ENCODE measurements at regions not wholly inside any gene's neighbourhood (a gene's known extent, or its start where the extent isn't known, plus 50 kb on each side); places are given as distances from the start of the nearest gene placed in this dataset.
A peak's percentile ranks its signal among the peaks of the same experiment; 100 is the strongest.

DNA sequence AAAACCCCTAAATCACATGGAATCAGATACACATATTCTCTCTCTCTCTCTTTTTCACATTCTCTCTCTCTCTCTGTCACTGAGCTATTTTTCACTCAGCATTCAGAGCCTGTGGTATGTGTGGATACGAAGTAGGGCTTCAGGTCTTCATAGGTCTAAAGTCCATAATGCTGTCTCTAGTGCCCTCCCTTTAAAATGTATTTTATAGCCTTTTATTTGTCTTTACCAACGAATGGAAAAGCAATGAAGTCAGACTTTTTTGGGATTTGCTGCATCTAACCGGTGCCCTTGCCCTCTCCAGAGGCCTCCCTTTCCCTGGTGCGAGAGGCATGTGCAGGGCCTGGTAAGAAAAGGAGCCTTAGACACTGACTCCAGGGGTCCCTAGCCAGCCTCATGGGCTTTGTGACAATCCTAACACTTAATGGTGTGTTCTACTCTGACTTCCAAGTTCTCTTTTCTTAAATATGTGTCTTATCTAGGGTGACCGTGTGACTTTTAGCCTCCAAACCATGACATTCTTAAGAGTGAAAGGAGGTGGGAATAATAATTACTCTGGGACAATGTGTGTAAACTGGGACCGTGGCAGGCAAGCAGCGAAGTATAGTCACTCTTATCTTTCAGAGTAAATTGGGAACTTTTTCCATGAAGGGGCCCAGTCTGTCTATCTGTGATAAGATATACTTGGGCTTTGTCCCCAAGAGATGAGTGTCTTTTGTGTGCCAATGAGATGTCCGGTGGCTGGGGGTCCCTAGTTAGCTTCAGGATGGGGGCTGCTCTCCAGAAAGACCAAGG lies 101.1 kb downstream of the B3GNT2 start:
- no peak for DNase-seq

- no peak for DNase-seq
Measured at GRCh38 chr2:62296034-62296831, 100.3 kb downstream of the B3GNT2 start.

GRCh38 chr2:62293490-62294271 lies 97.8 kb downstream of the B3GNT2 start:
- DNase-seq: peak; percentile 23

DNA sequence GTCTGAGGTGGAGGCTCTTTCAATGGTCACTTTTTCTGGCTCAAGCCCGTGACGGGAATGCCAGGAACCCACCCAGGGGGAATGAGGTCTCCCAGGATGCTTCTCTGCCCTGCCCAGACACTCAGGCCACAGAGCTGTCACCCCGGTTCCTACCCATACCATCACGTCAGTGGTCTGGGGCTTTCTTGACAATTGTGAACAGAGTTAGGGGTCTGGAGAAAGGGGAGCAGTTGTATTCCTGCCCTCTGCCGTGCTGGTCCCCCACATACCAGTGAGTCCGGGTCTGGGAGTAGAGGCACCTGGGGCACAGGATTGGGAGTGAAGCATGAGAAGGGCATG lies 97.2 kb downstream of the B3GNT2 start:
- DNase-seq: no peak

- no peak for DNase-seq
Measured at GRCh38 chr2:62292190-62292589, 96.3 kb downstream of the B3GNT2 start.

- no peak for DNase-seq
Measured at GRCh38 chr2:62291517-62292137, 95.7 kb downstream of the B3GNT2 start.

DNA sequence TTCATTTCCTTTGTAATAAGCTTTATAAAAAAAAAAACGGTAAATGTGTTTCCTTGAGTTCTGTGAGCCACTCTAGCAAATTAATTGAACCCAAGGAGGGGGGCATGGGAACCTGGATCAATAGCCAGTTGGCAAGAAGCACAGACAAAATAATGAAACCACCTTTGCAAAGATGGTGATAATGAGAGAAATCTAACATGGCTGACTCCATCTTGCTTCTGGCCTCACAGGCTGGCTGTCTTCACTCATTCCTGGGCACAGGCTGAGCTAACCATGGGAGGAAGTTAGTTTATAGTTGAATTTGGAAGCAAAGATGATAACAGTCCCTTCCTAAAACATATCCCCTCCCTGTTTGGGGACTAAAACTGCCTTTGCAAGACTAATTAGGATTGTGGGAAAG lies 95.1 kb downstream of the B3GNT2 start:
- no peak for DNase-seq

GRCh38 chr2:62287899-62288880 lies 92.3 kb downstream of the B3GNT2 start:
- DNase-seq: peak; percentile 46

- DNase-seq: no peak
Measured at GRCh38 chr2:62287282-62287681, 91.4 kb downstream of the B3GNT2 start.

GRCh38 chr2:62286089-62286785 lies 90.3 kb downstream of the B3GNT2 start:
- no peak for DNase-seq

GRCh38 chr2:62284980-62285379 lies 89.1 kb downstream of the B3GNT2 start:
- no peak for DNase-seq

- no peak for DNase-seq
Measured at GRCh38 chr2:62284471-62284870, 88.6 kb downstream of the B3GNT2 start.

DNA sequence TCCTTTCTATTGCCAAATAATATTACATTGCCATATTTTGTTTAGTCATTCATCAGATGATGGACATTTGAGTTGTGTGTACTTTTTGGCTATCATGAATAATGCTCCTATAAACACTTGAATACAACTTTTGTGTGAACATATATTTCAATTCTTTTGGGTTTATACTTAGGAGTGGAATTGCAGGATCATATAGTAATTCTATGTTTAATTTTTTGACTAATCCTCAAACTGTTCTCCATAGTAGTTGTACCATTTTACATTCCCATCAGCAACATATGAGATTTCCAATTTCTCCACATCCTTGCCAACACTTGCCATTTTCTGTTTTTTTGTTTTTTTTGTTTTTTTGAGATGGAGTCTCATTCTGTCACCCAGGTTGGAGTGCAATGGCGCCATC lies 87.2 kb downstream of the B3GNT2 start:
- no peak for DNase-seq

DNA sequence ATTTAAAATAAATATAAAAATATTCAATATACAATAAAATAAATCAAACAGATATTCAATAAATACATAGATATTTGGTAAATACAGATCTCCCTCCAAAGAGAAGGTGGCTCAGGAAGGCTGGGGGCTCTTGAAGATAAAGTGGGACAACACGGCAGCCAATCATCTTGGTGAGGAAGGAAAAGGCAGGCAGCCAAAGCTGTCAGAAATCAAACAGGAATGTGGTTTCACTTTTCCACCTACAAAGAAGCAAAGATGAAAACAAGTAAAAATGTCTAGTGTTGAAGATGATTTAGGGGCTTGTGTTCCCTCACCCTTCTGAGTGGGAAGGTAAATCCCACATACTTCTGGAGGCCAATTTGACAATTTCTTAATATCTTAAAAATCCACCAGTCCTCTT lies 85.7 kb downstream of the B3GNT2 start:
- no peak for DNase-seq

DNA sequence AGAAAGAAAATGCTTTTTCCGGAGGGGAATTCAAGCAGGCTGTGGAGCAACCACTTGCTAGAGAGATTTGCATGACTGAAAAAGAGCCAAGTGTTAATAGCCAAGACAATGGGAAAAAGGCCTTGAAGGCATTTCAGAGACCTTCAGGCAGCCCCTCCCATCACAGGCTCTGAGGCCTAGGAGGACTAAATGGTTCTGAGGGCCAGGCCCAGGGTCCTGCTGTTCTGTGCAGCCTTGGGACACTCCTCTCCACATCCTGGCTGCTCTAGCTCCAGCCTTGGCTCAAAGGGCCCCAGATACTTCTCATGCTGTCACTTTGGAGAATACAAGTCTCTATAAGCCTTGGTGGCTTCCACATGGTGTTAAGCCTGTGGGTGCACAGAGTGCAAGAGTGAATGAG lies 81.8 kb downstream of the B3GNT2 start:
- DNase-seq: no peak

Measured in NCI-H774 (cell line).